GM21723 (cell line): ENCODE measurements at regions not wholly inside any gene's neighbourhood (a gene's known extent, or its start where the extent isn't known, plus 50 kb on each side); places are given as distances from the start of the nearest gene placed in this dataset.
"Not testable (repeated sequence)": the region's sequence is repeated elsewhere in the genome, so short reads cannot be mapped to it uniquely, and the experiment has no call there.

Experiments used
- ATAC-seq: cut with Tn5 transposase; IDR thresholded peaks from one replicate; pipeline ENCODE4 v1.9.1; 2021; ENCODE audit warnings: mild to moderate bottlenecking, moderate library complexity; ENCODE audit not compliant: unreplicated experiment

- ATAC-seq, result no peak
Observed at GRCh38 chr5:101278011-101278687, 375.1 kb upstream of the ST8SIA4 start.

GRCh38 chr5:101271945-101272344, 368.9 kb upstream of the ST8SIA4 start:
- ATAC-seq, result no peak

DNA sequence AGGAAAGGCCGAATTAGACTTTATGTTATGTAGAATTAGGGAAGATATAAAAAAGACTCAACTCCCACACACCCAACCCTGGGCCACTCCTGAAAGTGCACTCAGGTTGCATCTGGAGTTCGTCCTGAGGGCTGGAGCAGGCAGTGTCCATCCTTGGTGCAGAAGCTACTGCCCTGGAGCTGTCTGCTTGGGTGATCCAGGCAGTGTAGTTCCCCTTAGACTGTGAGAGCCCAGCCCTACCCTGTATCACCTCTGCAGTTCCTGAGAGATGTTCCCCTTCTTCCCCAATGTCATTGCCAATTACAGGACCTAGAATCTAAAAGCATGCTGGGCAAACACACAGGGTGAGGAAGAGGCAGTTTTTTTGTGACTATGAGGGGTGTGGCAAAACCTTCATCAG, 368.3 kb upstream of the ST8SIA4 start:
- ATAC-seq, result no peak

DNA sequence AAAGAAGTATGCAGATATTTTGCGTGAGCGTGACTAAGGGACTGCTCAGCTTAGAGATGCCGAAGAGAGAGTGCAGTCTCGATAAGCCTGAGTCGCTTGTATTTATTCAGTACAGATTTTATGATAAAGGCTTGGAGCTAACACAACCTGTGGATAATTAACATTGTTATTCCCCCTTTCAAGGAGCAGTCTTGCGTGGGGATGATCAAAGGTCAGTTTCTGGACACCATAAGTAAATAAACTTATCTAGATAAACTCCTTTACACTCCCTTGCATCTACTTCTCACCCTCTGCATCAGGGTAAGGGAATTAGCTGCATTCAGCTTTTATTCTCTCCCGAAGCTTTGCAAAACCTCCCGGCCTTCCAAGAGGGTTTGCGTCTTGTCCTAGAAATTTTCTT, 357.8 kb upstream of the ST8SIA4 start:
- ATAC-seq, result no peak

DNA sequence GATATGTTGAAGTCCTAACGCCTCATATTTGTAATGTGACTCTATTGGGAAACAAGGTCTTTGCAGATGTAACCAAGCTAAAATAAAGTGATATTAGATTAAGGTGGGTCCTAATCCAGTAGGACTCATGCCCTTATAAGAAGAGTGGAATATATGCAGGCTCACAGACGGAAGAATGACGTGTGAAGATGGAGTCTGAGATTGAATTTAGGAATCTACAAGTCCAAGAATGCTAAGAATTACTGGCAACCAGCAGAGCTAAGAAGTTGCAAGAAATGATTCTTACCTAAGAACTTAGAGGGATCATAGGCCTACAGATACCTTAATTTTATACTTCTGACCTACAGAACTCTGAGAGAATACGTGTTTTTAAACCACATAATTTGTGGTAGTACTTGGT, 350.0 kb upstream of the ST8SIA4 start:
- ATAC-seq, result no peak

- ATAC-seq, result no peak
Observed at GRCh38 chr5:101244621-101245020, 341.5 kb upstream of the ST8SIA4 start.

DNA sequence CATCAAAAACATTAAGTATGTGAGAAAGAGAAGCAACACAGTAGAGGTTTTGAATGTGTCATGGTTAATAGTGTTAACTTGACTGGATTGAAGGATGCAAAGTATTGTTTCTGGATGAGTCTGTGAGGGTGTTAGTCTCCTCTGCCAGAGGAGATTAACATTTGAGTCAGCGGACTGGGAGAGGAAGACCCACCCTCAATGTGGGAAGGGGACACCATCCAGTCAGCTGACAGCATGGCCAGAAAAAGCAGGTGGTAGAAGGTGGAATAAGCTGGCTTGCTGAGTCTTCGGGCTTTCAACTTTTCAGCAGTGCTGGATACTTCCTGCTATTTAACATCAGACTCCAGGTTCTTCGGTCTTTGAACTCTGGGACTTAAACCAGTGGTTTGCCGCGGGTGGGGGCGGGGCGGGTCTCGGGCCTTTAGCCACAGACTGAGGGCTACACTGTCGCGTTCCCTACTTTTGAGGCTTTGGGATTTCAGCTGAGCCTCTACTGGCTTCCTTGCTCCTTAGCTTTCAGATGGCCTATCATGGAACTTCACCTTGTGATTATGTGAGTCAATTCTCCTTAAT, 309.9 kb upstream of the ST8SIA4 start:
- no peak for ATAC-seq

- ATAC-seq, result no peak
Observed at GRCh38 chr5:101206534-101206933, 303.5 kb upstream of the ST8SIA4 start.

DNA sequence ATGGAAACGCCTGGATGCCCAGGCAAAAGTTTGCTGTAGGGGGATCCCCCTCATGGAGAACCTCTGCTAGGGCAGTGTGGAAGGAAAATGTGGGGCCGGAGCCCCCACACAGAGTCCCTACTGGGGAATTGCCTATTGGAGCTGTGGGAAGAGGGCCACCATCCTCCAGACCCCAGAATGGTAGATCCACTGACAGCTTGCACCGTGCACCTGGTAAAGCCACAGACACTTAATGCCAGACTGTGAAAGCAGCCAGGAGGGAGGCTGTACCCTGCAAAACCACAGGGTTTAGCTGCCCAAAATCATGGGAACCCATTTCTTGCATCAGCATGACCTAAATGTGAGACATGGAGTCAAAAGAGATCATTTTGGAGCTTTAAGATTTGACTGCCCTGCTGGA, 302.0 kb upstream of the ST8SIA4 start:
- not testable (repeated sequence) for ATAC-seq

DNA sequence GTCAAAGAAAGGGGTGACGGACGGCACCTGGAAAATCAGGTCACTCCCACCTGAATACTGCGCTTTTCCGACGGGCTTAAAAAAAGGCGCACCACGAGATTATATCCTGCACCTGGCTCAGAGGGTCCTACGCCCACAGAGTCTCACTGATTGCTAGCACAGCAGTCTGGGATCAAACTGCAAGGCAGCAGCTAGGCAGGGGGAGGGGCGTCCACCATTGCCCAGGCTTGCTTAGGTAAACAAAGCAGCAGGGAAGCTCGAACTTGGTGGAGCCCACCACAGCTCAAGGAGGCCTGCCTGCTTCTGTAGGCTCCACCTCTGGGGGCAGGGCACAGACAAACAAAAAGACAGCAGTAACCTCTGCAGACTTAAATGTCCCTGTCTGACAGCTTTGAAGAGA, 277.3 kb upstream of the ST8SIA4 start:
- ATAC-seq, result not testable (repeated sequence)

DNA sequence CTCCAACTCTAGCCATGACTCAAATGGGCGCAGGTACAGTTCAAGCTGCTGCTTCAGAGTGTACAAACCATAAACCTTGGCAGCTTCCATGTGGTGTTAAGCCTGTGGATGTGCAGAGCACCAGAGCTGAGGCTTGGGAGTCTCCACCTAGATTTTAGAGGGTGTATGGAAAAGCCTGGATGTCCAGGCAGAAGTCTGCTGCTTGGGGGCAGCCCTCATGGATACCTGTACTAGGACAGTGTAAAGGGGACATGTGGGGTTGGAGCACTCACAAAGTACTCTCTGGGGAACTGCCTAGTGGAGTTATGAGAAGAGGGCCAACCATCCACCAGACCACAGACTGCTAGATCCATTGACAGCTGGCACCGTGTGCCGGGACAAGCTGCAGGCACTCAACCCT, 273.5 kb upstream of the ST8SIA4 start:
- ATAC-seq, result no peak

- no peak for ATAC-seq
Observed at GRCh38 chr5:101174981-101175380, 271.9 kb upstream of the ST8SIA4 start.

GRCh38 chr5:101163088-101163487, 260.0 kb upstream of the ST8SIA4 start:
- ATAC-seq, result no peak

DNA sequence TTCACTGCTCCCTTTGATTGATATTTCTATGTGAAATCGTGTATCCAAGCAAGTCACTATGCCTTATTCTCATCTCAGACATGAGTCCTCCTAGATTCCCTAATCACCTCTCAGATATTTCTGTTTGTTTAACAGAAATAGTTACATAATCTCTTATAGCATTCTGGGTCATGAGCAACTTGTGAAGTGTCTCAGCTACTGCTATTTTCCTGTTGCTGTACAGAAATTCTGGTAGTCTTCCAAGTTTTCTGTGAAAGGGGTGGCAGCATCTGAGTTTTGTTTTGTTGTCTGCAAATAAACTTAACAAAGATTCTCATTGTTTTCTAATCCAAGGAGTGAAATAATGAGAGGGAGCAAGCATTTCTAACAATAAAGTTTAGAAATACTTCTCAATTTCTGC, 256.9 kb upstream of the ST8SIA4 start:
- ATAC-seq, result no peak

DNA sequence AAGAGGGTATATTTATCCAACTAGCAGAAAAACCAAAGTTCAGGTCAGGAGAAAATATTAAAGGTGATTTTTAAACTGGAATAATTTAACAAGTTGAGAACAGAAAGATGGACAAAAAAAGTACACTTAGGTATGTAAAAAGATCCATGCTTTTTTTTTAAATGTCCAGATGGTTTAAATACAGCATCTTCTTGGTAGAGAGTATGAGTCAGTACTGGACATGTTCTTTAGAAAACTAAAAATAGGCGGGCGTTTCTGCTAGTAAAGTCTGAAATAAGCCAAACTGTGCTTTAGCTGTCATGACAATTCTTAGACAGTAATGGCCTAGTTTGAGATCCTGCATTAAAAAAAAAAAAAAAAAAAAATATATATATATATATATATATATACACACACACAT, 255.9 kb upstream of the ST8SIA4 start:
- no peak for ATAC-seq

DNA sequence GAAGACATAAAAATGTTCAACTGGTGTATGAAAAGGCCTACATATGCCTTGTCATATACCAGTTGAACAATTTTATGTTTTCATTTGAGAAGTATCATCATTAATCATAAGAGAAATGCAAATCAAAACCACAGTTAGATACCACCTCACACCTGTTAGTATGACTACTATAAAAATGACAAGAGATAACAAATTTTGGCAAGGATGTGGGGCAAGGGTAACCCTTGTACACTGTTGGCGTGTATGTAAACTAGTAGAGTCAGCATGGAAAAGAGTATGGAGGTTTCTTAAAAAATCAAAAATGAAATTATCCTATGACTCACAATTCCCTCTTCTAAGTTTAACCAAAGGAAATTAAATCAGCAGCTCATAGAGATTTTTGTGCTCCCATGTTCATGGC, 250.4 kb upstream of the ST8SIA4 start:
- no peak for ATAC-seq

GRCh38 chr5:101143526-101143925, 240.4 kb upstream of the ST8SIA4 start:
- ATAC-seq, result no peak

GRCh38 chr5:101142102-101142501, 239.0 kb upstream of the ST8SIA4 start:
- no peak for ATAC-seq

DNA sequence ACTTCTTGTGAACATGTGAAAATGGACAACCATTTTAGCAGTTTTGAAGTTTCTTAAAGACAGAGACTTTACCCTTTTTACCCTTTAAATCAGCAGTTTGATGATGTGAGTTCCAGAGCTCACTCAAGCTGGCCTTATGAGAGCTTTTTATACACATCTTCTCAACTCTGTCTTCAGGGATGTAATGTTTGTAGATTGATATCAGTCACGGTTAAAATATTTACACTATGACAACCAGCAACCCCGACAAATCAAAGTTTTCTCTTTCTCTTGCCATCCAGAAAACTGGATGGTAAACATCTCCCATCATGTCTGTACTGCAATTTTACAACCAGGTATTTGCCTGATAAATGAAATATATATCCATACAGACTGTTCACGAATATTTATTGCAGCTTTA, 233.4 kb upstream of the ST8SIA4 start:
- ATAC-seq, result no peak

GRCh38 chr5:101123363-101123762, 220.3 kb upstream of the ST8SIA4 start:
- no peak for ATAC-seq

GRCh38 chr5:101112645-101113044, 209.6 kb upstream of the ST8SIA4 start:
- no peak for ATAC-seq

- no peak for ATAC-seq
Observed at GRCh38 chr5:101103874-101104273, 200.8 kb upstream of the ST8SIA4 start.

DNA sequence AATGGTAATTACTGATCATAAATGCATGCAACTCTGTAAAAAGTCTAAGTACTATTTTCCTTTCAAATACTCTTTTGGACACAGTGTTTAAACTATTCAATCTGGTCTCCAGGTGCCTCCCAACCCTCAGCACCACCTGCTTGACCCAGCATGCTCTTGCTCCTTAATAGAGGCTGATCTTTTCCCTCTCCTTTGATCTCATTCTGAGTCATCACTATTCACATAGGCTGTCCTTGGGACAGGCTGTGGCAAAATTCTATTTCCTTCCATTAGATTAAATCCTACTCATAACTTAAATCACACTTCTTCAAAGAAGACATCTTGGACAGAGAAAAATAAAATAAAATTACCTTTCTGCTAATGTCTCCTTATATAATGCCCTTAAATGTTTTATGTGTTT, 199.4 kb upstream of the ST8SIA4 start:
- ATAC-seq, result no peak
